WTC11 (cell line): ENCODE measurements at regions not wholly inside any gene's neighbourhood (a gene's known extent, or its start where the extent isn't known, plus 50 kb on each side); places are given as distances from the start of the nearest gene placed in this dataset.

Experiments used
- ATAC-seq: fragments of 200-7000 bp; cut with Tn5 transposase; 2 replicates; pipeline ENCODE4 v1.10.0; 2021; ENCODE audit warnings: mild to moderate bottlenecking, moderate library complexity
- CTCF ChIA-PET: fragments of 300-600 bp; sonication (Branson Sonifier 250); formaldehyde crosslinking; loops from one replicate; lab custom pipeline; 2021; ENCODE audit warnings: antibody characterized with exemption; lab: Charles Lee
- POLR2A ChIA-PET: fragments of 350-600 bp; sonication (Branson Sonifier 250); formaldehyde crosslinking; loops from one replicate; lab custom pipeline; 2021; ENCODE audit warnings: antibody characterized with exemption; lab: Charles Lee
- DNase-seq: peaks from one replicate; pipeline ENCODE4 v3.0.0; 2021; ENCODE audit warnings: low spot score
- H3K27ac Mint-ChIP-seq: 2 replicates; pipeline ENCODE4 v1.8.0; 2021; ENCODE audit warnings: mixed read lengths
- H3K27me3 Mint-ChIP-seq: 2 replicates; pipeline ENCODE4 v1.8.0; 2021; ENCODE audit warnings: low read depth, mild to moderate bottlenecking, moderate library complexity, mixed read lengths
- H3K36me3 Mint-ChIP-seq: 2 replicates; pipeline ENCODE4 v1.8.0; 2021; ENCODE audit warnings: mixed read lengths
- H3K4me1 Mint-ChIP-seq: 2 replicates; pipeline ENCODE4 v1.8.0; 2022; ENCODE audit warnings: mixed read lengths
- H3K4me3 Mint-ChIP-seq: 2 replicates; pipeline ENCODE4 v1.8.0; 2021; ENCODE audit warnings: mild to moderate bottlenecking, moderate library complexity, mixed read lengths
- H3K9me3 Mint-ChIP-seq: 2 replicates; pipeline ENCODE4 v1.8.0; 2021; ENCODE audit warnings: mixed read lengths
- AR ChIP-seq: fragments of 250-450 bp; sonication (Bioruptor Pico); IDR thresholded peaks from 2 replicates; pipeline ENCODE4 v1.9.0; 2021; ENCODE audit warnings: mild to moderate bottlenecking
- ATF6 ChIP-seq: sonication (generic); formaldehyde crosslinking; IDR thresholded peaks from 2 replicates; pipeline ENCODE4 v1.8.1; 2023; ENCODE audit warnings: mild to moderate bottlenecking, missing genetic modification reagents
- CBFB ChIP-seq: sonication (generic); formaldehyde crosslinking; IDR thresholded peaks from 2 replicates; pipeline ENCODE4 v1.8.1; 2022; ENCODE audit warnings: mild to moderate bottlenecking, low read depth, missing genetic modification reagents
- CDX4 ChIP-seq: fragments of 250-450 bp; sonication (Bioruptor Pico); IDR thresholded peaks from 2 replicates; pipeline ENCODE4 v1.9.0; 2021; ENCODE audit warnings: moderate library complexity, mild to moderate bottlenecking, inconsistent platforms, borderline replicate concordance
- E2F1 ChIP-seq: sonication (generic); formaldehyde crosslinking; IDR thresholded peaks from 2 replicates; pipeline ENCODE4 v1.8.0; 2022; ENCODE audit warnings: mild to moderate bottlenecking, missing genetic modification reagents
- GRHL2 ChIP-seq: fragments of 250-450 bp; sonication (Bioruptor Pico); IDR thresholded peaks from 2 replicates; pipeline ENCODE4 v1.8.0; 2022; ENCODE audit warnings: mild to moderate bottlenecking, moderate library complexity; ENCODE audit not compliant: insufficient replicate concordance, severe bottlenecking
- NR2C2 ChIP-seq: sonication (generic); formaldehyde crosslinking; IDR thresholded peaks from 2 replicates; pipeline ENCODE4 v1.8.0; 2022; ENCODE audit warnings: mild to moderate bottlenecking, missing genetic modification reagents
- RELA ChIP-seq: sonication (generic); formaldehyde crosslinking; IDR thresholded peaks from 2 replicates; pipeline ENCODE4 v1.8.1; 2022; ENCODE audit warnings: missing genetic modification reagents, mild to moderate bottlenecking, borderline replicate concordance
- SOX15 ChIP-seq: fragments of 250-450 bp; sonication (Bioruptor Pico); IDR thresholded peaks from 2 replicates; pipeline ENCODE4 v1.9.0; 2021; ENCODE audit warnings: mild to moderate bottlenecking
- SP1 ChIP-seq: sonication (generic); formaldehyde crosslinking; conservative IDR thresholded peaks from 2 replicates; pipeline ENCODE4 v1.8.1; 2022; ENCODE audit warnings: missing genetic modification reagents
- TCF7 ChIP-seq: sonication (generic); formaldehyde crosslinking; IDR thresholded peaks from 2 replicates; pipeline ENCODE4 v1.8.0; 2022; ENCODE audit warnings: mild to moderate bottlenecking, low read depth, missing genetic modification reagents, moderate library complexity
- TEAD1 ChIP-seq: sonication (generic); formaldehyde crosslinking; IDR thresholded peaks from 2 replicates; pipeline ENCODE4 v1.8.0; 2022; ENCODE audit warnings: mild to moderate bottlenecking, missing genetic modification reagents
- TP53 ChIP-seq: sonication (generic); formaldehyde crosslinking; IDR thresholded peaks from 2 replicates; pipeline ENCODE4 v1.8.1; 2023; ENCODE audit warnings: mild to moderate bottlenecking, missing genetic modification reagents
- USF1 ChIP-seq: sonication (generic); formaldehyde crosslinking; IDR thresholded peaks from 2 replicates; pipeline ENCODE4 v1.8.0; 2022; ENCODE audit warnings: mild to moderate bottlenecking, missing genetic modification reagents
- ZNF121 ChIP-seq: sonication (generic); formaldehyde crosslinking; IDR thresholded peaks from 2 replicates; pipeline ENCODE4 v1.8.0; 2023; ENCODE audit warnings: missing genetic modification reagents
- ZNF219 ChIP-seq: sonication (generic); formaldehyde crosslinking; IDR thresholded peaks from 2 replicates; pipeline ENCODE4 v1.8.0; 2023; ENCODE audit warnings: missing genetic modification reagents, mild to moderate bottlenecking, borderline replicate concordance
- ZNF232 ChIP-seq: sonication (generic); formaldehyde crosslinking; IDR thresholded peaks from 2 replicates; pipeline ENCODE4 v1.8.0; 2022; ENCODE audit warnings: mild to moderate bottlenecking, missing genetic modification reagents
- ZNF671 ChIP-seq: fragments of 250-450 bp; sonication (Bioruptor Pico); IDR thresholded peaks from 2 replicates; pipeline ENCODE4 v1.8.0; 2021; ENCODE audit warnings: mild to moderate bottlenecking

GRCh38 chr1:143661418-143662101 lies 310.2 kb downstream of the FAM72C start (continued):
- TF ChIP-seq TCF7: no peak
- no peak for TF ChIP-seq TP53 (CRISPR knock-in tag)
- no peak for TF ChIP-seq ATF6 (CRISPR knock-in tag)

- H3K36me3 Mint-ChIP-seq: peaks cover 84% of the 10 kb centered on the region
- peaks cover 52% of the 10 kb centered on the region for H3K27me3 Mint-ChIP-seq
- H3K4me3 Mint-ChIP-seq: no peak overlapping the region
- ChIA-PET CTCF (no interaction called here), POLR2A (no interaction called here)
- no peak overlapping the region for H3K27ac Mint-ChIP-seq
- ATAC-seq (no peak), DNase-seq (no peak)
- no peaks in the 10 kb centered on the region for H3K4me1 Mint-ChIP-seq
- H3K9me3 Mint-ChIP-seq: peaks cover 87% of the 10 kb centered on the region
- TF ChIP-seq TEAD1 (CRISPR knock-in tag) (no peak), E2F1 (CRISPR knock-in tag) (no peak), AR (CRISPR knock-in tag) (no peak), ZNF219 (no peak), SOX15 (CRISPR knock-in tag) (no peak), ZNF121 (CRISPR knock-in tag) (no peak), ZNF232 (CRISPR knock-in tag) (no peak), CDX4 (CRISPR knock-in tag) (no peak), SP1 (no peak), NR2C2 (CRISPR knock-in tag) (no peak), USF1 (no peak), GRHL2 (CRISPR knock-in tag) (no peak), CBFB (CRISPR knock-in tag) (no peak), RELA (CRISPR knock-in tag) (no peak), ZNF671 (CRISPR knock-in tag) (no peak)
Measured at GRCh38 chr1:143660354-143660941, 311.3 kb downstream of the FAM72C start.
